Urothelium cell line (cell line): ENCODE measurements at regions not wholly inside any gene's neighbourhood (a gene's known extent, or its start where the extent isn't known, plus 50 kb on each side); places are given as distances from the start of the nearest gene placed in this dataset.
A peak's percentile ranks its signal among the peaks of the same experiment; 100 is the strongest.
"Not testable (repeated sequence)": the region's sequence is repeated elsewhere in the genome, so short reads cannot be mapped to it uniquely, and the experiment has no call there.

Source experiments
- DNase-seq: peaks from one replicate; pipeline ENCODE4 v3.0.0; 2011; ENCODE audit warnings: low spot score, mixed read lengths
- FAIRE-seq: peaks from 2 replicates; lab custom pipeline; 2011; peaks lifted over from hg19 to GRCh38; lab: Jason Lieb, UNC

DNA sequence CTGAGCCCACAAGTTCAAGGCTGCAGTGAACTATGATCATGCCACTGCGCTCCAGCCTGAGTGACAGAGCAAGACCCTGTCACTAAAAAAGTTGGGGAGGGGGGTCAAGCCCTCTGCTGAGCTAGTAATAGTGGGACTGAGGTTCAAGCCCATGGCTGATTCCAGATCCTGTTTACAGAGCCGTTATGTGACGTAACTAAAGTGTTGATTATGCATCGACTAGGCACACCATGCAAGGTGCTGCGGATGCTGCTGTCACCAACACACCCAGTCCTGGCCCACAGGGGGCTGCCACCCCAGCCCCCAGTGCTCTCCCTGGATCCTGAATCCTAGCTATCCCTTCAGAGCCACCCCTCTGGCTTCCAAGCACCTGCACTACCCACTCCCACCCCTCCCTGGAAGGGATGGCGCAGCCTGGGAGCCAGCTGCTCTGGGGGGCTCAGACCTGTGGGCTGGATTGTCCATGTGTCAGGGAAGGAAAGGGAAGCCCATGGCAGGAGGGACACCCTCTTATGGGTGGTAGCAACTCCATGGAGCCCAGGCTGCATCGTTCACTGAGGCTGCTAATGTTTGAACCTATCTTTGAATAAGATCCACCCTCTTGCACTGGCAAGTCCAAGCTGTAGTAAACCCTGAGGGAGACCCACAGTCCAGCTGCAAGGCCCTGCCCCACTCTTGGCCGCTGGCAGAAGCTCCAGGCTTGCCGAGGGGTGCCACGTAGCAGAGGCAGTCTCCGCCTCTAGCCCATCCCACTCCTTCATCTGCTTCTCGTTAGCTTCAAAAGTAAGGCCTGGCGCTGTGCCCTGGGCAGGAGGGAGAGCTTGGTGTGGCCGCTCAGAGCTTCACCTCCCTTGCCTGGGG, 95.0 kb downstream of the SNX5 start:
- peak; percentile 56 for DNase-seq

DNA sequence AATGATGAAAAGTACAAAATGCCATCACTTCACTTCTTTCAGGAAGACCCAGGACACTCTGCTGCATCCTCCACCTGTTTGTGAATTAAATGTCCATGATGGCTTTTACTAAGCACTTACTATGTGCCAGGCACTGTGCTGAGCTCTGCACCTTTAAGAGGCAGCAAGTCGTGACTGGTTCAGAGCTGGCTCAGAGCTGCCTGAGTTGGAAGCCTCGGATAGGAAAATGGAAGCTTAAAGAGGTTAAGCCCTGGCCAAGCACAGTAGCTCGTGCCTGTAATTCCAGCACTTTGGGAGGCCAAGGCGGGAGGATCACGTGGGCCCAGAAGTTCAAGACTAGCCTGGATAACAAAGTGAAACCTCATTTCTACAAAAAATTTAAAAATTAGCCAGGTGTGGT, 95.6 kb downstream of the SNX5 start:
- FAIRE-seq (no peak), DNase-seq (no peak)

More for the DNA sequence above, 95.0 kb downstream of the SNX5 start:
- no peak for FAIRE-seq

DNA sequence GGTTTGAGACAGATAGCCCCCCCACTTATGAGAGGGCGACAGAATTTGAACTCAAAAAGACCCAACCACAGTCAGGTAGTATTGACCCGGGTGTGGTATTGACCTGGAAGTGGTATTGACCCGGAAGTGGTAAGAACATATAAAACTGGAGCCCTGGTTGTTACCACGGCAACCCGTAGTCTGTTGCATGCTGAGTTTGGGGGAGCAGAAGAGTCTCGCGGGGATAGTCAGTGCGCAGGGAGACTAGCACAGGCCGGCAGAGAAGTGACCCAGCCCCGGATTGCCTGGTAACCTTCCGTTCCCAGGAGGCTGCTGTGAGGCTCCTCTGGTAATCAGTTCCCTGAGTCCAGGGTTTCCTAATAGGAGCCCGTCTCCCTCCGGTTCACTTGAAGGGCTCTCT, 96.2 kb downstream of the SNX5 start:
- no peak for DNase-seq
- no peak for FAIRE-seq

DNA sequence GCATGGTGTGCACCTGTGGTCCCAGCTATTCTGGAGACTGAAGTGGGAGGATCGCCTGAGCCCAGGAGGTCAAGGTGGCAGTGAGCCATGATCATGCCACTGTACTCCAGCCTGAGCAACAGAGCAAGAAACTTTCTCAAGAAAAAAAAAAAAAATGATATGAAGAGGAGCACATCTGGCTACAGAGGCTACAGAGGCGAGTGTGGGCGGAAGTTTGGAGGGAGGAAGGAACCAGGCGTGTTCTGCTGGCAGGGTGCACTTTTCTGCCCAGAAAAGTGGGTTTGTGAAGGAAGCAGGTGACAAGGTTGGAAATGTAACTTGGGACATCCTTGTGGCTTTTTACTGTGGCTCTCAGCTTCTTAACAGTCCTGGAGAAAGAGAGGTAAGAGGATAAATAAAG, 96.7 kb downstream of the SNX5 start:
- FAIRE-seq (no peak), DNase-seq (no peak)

DNA sequence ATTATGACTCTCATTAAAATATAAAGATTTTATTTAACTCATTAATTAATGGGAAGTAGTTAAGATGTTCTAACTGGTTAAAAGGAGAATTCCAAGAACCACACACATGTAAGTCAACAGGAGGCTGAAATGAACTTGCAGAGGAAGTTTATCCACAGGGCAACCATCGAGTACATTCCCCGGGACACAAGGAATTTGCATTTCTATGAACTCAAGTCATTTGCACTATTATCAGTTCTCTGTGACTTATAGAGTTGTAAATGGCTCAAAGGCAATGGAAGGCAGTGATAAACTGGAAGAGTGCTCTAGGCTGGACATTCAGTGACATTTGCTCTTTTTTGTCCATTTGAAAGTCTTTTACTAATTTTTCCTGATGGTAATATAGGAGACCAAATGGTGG, 97.4 kb downstream of the SNX5 start:
- FAIRE-seq (no peak), DNase-seq (no peak)

DNA sequence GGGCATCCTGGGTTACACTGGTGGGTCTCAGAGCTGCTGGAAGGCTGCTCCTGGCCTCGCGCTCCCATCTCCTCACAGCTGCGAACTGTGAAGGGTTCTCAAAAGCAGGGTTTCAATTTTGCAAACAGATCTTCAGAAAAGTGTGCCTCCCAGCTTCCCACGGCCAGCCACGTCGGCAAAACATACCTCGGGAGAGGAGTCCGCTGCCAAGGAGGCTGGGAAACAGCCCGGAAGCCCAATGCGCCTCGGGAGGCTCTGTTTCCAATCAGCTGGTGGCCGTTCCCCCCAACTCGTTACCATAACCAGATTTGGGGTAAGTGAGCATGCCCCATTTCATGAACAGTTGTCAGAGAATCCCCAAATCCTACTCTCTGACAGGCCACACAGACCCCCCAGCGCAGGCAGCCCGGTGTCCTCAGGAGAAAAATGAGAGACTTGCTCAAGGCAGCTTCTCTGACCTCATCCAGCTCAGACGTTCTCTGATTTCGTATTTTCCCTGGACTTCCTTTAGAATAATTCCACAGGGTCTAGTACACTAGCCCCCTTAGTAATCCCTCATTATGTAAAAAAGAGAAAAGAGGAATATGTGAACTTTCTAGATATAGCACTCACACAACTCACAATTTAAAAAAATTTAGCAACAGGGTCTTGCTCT, 98.4 kb downstream of the SNX5 start:
- DNase-seq (no peak), FAIRE-seq (no peak)

DNA sequence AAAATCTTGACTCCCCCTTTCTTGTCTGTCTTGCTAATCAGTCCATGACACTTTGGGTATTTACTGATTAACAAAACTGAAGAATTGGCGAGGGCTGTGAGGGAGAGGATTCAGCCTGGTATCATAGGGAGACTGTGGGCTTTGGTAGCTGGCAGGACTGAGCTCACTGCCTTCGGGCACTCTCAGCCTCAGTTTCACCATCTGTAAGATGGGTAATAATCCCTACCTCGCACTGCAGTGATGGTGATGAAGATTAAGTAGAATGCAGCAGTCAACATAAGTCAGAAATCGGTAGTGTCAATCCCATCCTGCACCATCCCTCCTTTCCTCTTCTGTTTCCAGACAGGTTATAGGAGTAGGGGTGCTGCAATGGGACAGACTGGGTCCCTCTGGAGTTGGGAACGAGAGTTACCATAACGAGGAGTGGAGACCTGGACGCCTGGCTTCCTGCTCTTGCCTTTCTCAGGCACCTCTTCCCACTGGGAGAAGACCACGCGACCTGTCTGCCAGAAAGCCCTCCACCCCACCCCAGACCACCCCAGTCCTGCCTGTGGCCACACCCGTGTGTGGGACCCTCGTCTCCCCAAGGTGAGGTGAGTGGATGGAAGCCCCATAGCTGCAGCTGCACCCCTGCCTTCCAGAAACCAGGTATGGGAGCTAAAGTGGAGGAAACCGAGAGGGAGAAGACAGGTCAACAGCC, 99.1 kb downstream of the SNX5 start:
- no peak for DNase-seq
- FAIRE-seq = no peak

DNA sequence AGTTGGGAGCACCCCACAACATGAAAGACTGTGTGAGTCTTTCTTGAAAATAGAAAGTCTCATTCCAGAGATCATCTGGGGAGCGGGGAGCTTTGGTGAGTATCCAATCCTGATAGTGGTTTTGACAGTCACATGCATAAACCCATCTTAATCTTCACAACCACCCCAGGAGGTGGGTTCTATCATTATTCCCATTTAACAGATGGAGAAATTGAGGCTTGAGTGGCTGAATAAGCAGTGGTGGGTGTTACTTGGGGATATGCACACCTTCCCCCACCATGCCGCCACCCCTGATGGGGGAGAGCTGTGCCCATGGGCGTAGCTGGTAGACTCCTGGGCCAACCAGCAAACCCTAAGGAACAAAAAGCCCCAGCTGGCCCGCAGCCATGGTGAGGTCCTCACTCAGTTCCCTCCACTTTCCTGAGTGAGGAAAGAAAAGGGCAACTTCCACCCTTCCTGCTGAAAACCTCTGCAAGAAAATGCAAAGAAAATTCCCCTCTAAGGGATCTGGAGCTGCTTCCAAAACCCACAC, 99.8 kb downstream of the SNX5 start:
- no peak for FAIRE-seq
- no peak for DNase-seq

DNA sequence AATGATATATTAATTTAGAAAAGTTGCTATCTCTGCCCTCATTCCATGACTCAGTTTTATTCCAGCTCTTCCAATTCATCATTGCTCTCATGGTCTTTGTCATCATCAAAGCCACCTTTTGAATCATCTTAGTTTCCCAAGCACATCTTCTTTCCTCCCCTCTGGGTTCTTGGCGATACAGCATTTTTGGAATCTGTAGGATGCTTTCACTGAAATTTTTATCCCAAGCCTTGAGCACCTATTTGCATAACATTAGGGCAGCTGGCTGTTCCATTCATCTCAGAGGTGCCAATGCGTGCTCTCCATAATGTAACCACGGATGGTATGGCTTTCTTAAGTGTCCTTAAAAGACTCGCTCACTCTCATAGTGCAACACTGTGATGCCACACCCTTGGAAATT, 100.4 kb downstream of the SNX5 start:
- no peak for DNase-seq
- no peak for FAIRE-seq

DNA sequence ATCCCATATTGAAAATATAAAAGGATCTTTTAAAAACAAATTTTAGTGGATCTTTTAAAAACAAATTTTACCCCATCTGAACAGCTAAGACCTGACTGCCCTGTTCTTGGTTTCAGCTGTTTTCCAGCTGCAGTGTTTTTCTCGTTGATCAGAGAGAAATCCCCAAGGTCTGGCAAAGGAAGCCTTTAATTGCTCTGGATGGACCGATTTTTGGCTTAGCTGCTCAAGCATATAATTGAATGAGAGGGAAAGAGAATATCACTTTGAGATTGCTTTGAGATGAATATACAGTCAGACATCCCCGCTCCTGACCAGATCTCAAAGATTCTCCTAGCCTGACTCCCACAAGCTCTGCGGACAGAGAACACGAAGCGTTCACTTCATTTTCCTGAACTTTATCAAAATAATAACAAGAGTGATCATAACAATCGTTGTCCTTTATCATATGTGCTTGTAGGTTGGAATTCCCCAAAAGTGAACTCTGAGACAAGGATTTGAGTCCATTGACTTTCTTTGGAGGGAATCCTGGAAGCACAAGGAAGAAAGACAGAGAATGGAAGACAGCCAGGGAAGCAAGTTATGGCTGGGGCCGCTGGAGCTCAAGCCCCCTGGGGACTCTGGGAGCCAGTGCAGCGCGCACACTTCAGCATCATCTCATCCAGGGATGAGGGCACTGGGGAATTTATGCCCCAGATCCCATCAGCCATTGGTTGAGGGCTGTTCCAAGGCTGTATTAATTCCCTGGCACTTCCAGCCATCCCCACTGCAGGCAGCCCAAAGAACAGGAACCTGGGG, 101.3 kb downstream of the SNX5 start:
- FAIRE-seq (no peak), DNase-seq (no peak)

DNA sequence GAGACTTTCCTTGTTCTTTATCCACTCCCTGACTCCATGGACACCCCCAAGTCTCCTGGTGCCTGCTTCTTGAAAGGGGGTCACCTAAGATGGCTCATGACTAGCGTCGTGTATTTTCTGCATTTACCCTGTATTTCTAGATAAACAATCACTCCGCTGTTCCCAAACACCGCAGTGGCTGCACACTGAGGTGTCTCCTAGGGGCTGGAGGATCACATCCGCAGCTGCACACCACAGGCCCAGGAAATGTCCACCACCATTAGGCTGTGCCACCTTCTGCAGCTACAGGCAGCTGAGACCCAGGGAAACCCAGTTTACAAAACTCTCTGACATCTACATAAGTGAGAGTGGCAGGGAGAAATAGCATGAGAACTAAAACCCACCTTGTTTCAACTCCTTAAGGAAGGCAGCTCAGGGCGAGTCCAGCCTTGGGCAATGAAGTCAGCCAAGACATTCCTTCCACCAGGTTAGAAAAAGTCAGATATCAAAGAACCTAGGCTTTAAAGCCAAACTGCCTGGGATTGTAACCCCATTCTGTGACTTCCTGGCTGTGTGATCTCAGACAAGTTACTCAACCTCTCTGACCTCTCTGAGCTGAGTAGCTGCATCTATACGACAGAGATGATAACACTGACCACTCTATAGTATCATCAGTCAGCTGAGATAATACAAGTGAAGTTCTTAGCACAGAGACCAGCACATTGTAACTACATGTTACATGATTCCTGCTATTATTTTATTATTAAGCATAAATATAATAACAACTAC, 102.2 kb downstream of the SNX5 start:
- no peak for FAIRE-seq
- no peak for DNase-seq

DNA sequence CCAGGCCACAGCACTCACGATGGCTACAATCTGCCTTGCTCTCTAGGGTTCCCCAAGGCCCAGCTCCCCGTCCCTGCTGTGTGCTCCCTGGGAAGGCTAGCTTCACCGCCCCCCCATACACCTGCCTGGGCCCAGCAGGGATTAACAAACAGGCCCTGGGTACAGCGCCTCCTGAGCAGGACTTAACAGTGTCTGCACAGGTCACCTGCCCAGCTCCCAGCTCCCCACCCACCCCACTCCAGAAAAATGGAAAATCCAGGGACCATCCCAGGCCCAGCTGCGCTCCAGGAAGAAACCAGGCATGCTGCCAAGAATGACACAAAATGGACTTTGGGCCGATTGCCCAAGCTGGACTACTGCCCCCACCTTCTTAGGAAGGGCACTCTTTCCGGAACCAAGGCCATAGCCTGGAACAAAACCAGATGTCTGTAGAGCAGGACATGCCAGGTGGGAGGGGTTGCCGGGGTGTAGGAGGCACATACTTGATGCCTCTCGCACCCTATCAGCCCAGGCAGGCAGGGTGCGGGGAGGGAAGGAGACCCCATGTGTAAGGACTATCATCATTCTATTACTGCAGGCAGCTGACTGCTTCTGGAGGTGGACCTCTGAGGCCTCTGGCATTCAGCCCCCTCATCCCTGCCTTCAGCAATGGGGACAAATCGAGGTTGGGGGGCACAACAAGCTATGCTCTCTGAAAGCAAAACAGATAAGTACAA, 104.9 kb downstream of the SNX5 start:
- DNase-seq (no peak), FAIRE-seq (no peak)

DNA sequence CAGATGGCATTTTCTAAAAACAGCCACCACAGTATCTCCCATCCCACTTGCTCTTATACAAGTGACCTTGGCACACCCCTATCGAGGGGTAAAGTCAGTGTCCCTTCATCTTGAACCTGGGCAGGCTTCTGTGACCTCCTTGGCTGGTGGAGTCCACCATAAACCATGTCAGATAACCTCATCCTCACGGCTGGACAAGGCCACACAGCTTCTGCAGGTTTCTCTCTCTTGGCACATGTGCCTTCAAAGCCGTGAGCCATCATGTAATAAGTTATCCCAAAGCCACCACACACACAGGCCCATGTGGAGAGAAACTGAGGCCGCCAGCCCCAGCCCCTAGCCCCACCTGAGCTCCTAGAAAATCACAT, 105.4 kb downstream of the SNX5 start:
- FAIRE-seq = no peak
- DNase-seq = no peak

DNA sequence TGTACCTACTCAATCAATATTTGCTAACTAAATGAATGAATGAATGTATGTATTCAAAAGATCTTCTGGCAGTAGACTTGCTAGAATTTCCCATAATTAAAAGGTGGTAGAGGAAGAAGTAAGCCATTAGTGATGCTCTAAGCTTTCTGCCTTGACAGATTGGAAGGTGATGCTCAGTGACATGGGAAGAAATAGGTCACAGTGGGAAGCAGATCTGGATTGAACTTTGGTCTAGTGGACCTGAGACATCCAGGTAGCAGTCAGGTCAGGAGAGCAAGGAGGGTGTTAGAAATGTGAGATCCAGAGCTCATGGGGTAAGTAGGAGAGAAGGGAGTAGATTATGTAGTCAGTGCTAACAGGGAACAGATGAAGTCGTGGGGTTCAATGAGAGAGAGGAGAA, 106.4 kb downstream of the SNX5 start:
- FAIRE-seq = no peak
- DNase-seq = no peak

DNA sequence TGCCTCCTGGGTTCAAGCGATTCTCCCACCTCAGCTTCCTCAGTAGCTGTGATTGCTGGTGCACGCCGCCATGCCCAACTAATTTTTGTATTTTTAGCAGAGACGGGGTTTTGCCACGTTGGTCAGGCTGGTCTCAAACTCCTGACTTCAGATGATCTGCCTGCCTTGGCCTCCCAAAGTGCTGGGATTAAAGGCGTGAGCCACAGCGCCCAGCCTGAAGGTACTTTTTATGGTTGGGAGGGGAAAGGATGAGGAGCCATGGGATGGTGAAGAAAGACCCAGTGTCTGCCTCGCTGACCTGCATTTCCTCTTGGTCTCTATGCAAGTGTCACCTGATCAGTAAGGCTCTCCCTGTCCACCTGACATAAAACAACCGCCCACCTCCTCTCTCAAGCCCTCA, 107.0 kb downstream of the SNX5 start:
- not testable (repeated sequence) for FAIRE-seq, DNase-seq

DNA sequence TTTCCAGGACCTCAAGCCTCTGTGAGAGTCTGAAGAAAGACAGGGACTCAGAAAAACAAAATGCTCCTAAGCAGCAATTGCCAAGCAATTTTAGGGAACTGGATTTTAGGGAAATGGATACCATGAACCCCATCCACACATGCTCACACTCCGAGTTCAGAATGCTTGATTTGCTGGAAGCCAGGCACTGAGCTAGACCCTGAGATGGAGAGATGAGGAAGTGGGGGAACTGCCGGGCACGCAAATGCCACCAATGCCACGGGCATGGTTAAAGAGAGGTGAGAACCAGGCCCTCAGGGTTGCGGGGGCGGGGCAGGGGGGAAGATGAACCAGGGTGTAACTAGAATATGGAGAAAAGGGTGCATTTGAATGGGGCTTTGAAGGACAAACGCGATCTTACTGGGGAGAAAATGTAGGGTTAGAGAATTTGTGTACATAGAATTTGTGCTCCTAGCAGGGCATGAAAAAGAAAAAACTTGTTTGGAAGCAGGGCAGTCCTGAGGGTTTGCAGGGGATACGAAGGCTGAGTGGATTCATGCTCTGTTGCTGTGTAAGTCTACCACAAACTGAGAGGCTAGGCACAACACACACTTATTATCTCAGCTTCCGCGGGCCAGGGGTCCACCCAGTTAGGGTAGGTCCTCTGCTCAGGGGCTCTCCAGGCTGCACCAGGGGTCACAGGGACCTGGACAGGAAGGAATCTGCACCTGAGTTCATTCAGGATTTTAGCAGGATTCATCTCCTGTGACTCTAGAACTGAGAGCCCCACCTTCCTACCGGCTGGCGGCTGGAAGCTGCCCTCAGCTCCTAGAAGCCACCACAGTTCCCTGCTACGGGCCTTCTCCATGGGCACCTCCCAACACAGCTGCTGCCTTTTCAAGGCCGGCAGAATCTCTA, 108.0 kb downstream of the SNX5 start:
- no peak for FAIRE-seq

DNA sequence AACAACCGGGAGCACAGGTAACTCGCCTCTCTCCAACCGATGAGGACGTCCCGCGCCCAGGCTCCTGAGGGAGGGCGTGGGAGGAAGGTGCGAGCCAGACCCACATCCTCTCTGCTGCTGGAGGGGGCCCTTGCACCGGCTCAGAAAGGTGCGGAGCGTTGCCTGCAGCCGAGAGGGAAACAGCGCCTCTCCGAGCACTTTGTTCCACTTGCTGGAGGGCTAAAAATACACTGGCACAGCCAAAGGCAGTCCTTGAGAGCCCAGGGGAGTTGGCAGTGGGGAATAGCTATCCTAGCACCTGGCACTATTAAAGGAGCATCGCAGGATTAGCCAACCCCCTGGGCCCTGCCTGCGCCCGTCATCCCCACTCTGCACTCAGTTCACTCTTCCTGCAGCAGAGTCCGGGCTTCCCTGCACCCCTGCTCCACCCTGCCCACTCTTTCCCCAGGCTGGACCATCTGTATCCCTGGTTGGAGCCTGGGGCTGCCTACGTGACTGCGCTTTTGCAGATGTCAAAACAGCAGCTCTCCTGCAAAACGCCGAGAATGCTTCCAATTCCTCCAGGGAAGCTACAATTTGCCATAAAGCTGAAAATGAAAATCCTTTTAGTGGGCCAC, 108.9 kb downstream of the SNX5 start:
- FAIRE-seq = no peak

More for the DNA sequence above, 108.0 kb downstream of the SNX5 start:
- DNase-seq = no peak

DNA sequence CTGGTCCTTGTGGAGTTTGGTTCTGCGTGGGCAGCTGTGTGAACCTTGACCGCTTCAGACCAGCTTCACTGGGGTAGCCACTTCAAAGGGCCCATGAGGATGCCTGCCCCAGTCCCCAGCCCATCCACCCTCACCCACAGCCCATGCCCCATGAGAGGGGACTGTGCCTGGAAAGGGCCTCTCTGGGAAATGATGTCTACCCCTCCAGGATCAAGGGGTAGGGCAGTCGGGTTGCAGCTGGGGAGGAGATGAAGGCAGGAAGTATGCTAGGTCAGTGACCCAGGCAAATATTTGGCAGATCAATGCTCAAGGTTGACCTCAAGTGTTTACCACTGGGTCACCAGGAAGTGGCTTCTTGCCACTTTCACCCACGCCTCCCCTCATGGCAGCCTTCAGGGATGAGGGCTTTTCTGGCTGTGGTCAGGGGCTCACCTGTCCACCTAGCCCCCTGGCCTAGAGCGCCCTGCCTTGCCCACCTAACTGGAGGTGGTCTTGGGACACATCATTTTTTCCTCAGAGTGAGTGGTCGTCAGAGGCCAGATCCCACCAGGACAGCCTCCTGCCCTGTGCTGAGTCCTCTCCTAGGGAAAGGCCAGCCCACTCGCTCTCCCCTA, 109.5 kb downstream of the SNX5 start:
- DNase-seq = no peak
- FAIRE-seq = no peak

More for the DNA sequence above, 108.9 kb downstream of the SNX5 start:
- DNase-seq = no peak
